HAP-1 (cell line): ENCODE measurements at regions not wholly inside any gene's neighbourhood (a gene's known extent, or its start where the extent isn't known, plus 50 kb on each side); places are given as distances from the start of the nearest gene placed in this dataset.
"Not testable (repeated sequence)": the region's sequence is repeated elsewhere in the genome, so short reads cannot be mapped to it uniquely, and the experiment has no call there.

Experiments
- DNase-seq, 2 experiments: peaks; one replicate each; pipeline ENCODE4 v3.0.0-alpha.2; 2016 to 2020; ENCODE audit warnings: low spot score in 2 of 2
- H3K27me3 ChIP-seq: fragments of 250-450 bp; sonication (Bioruptor Pico); 2 replicates; pipeline ENCODE4 v1.5.1; 2020; ENCODE audit warnings: low read depth, mild to moderate bottlenecking, moderate library complexity
- H3K36me3 ChIP-seq: fragments of 250-450 bp; sonication (Bioruptor Pico); replicated peaks from 2 replicates; pipeline ENCODE4 v1.5.1; 2020; ENCODE audit warnings: mild to moderate bottlenecking
- H3K4me1 ChIP-seq: fragments of 250-450 bp; sonication (Bioruptor Pico); 2 replicates; pipeline ENCODE4 v1.5.1; 2020; ENCODE audit warnings: mild to moderate bottlenecking
- H3K4me3 ChIP-seq: fragments of 250-450 bp; sonication (Bioruptor Pico); 2 replicates; pipeline ENCODE4 v1.5.1; 2020; ENCODE audit warnings: mild to moderate bottlenecking, moderate library complexity
- H3K9me3 ChIP-seq: fragments of 250-450 bp; sonication (Bioruptor Pico); 2 replicates; pipeline ENCODE4 v1.5.1; 2020; ENCODE audit warnings: mild to moderate bottlenecking, moderate library complexity
- in situ Hi-C: fragments of 300-500 bp; cut with MboI; formaldehyde crosslinking; loops from 3 replicates; pipeline ENCODE4 v1.14.3; 2020; ENCODE audit warnings: low sequenced_read_pairs, inconsistent platforms, mixed read lengths

DNA sequence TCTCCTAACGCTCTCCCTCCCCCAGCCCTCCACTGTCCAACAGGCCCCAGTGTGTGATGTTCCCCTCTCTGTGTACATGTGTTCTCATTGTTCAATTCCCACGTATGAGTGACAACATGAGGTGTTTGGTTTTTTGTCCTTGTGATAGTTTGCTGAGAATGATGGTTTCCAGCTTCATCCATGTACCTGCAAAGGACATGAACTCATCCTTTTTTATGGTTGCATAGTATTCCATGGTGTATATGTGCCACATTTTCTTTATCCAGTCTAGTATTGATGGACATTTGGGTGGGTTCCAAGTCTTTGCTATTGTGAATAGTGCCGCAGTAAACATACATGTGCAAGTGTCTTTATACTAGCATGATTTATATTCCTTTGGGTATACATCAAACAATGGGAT, 347.4 kb downstream of the MAGEE1 start:
- H3K27me3 ChIP-seq, H3K9me3 ChIP-seq, H3K36me3 ChIP-seq, H3K4me3 ChIP-seq, DNase-seq, H3K4me1 ChIP-seq, in situ Hi-C loops: not testable (repeated sequence)

- Histone ChIP-seq H3K9me3 (no peaks in the 10 kb centered on the region), H3K4me1 (no peaks in the 10 kb centered on the region), H3K27me3 (no peaks in the 10 kb centered on the region), H3K4me3 (no peak overlapping the region), H3K36me3 (no peaks in the 10 kb centered on the region)
- in situ Hi-C loops = no loop called here
- no peak for DNase-seq
Measured at GRCh38 chrX:76796311-76796710, 368.8 kb downstream of the MAGEE1 start.

DNA sequence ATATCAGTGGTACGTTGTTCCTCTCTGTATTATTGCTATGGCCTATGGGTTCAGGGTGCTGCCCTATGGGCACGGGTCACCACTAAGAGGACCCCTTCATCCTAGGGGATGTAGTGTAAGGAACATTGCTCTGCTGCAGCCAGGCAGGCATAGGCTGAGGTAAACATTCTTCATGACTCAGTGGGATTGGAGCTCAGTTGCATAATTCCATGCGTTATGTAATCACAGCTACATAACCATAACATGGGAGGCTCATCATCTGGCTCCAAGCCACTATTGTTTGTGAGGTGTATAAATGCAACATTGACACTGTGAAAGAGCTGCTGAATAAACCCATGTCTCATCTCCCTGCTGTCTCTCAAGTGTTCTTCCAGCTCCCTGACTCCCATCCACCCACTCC, 375.2 kb downstream of the MAGEE1 start:
- DNase-seq = no peak
- Histone ChIP-seq H3K27me3 (no peaks in the 10 kb centered on the region), H3K4me1 (no peaks in the 10 kb centered on the region), H3K36me3 (no peaks in the 10 kb centered on the region), H3K4me3 (no peak overlapping the region), H3K9me3 (no peaks in the 10 kb centered on the region)
- in situ Hi-C loops = no loop called here

- no peaks in the 10 kb centered on the region for H3K4me1 ChIP-seq
- in situ Hi-C loops = no loop called here
- DNase-seq = no peak
- H3K9me3 ChIP-seq = no peaks in the 10 kb centered on the region
- no peaks in the 10 kb centered on the region for H3K27me3 ChIP-seq
- H3K4me3 ChIP-seq = no peak overlapping the region
- no peaks in the 10 kb centered on the region for H3K36me3 ChIP-seq
Measured at GRCh38 chrX:76815754-76816153, 388.2 kb downstream of the MAGEE1 start.

DNA sequence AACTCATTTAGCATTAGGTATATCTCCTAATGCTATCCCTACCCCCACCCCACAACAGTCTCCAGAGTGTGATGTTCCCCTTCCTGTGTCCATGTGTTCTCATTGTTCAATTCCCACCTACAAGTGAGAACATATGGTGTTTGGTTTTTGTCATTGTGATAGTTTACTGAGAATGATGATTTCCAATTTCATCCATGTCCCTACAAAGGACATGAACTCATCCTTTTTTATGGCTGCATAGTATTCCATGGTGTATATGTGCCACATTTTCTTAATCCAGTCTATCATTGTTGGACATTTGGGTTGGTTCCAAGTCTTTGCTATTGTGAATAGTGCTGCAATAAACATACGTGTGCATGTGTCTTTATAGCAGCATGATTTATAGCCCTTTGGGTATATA, 389.8 kb downstream of the MAGEE1 start:
- H3K4me1 ChIP-seq, H3K9me3 ChIP-seq, in situ Hi-C loops, H3K27me3 ChIP-seq, H3K36me3 ChIP-seq, DNase-seq, H3K4me3 ChIP-seq: not testable (repeated sequence)

DNA sequence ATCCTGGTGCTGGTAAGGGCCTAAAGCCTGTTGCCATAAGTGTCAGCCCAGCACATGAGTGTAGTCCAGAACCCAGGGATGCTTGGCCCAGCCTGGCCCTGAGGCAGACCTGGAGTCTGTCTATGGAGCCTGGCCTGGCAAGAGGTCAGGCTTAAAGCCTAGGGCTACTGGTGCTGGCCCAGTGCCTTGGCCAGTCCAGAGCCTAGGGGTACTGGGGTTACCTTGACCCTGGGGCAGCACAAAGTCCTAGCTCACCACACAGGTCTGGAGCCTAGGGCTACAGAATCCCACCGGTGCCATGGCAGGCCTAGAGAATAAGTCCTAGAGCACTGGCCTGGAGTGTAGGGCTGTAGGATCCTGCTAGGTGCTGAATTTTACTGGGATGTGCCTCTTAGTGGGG, 393.8 kb downstream of the MAGEE1 start:
- Histone ChIP-seq H3K4me3 (no peak overlapping the region), H3K4me1 (no peaks in the 10 kb centered on the region), H3K9me3 (no peaks in the 10 kb centered on the region), H3K36me3 (no peaks in the 10 kb centered on the region), H3K27me3 (no peaks in the 10 kb centered on the region)
- DNase-seq = no peak
- in situ Hi-C loops = no loop called here

GRCh38 chrX:76827672-76828071, 400.2 kb downstream of the MAGEE1 start:
- no peak overlapping the region for H3K4me3 ChIP-seq
- no peaks in the 10 kb centered on the region for H3K4me1 ChIP-seq
- H3K27me3 ChIP-seq = no peaks in the 10 kb centered on the region
- no peaks in the 10 kb centered on the region for H3K9me3 ChIP-seq
- H3K36me3 ChIP-seq = no peaks in the 10 kb centered on the region
- no peak for DNase-seq
- in situ Hi-C loops = no loop called here

DNA sequence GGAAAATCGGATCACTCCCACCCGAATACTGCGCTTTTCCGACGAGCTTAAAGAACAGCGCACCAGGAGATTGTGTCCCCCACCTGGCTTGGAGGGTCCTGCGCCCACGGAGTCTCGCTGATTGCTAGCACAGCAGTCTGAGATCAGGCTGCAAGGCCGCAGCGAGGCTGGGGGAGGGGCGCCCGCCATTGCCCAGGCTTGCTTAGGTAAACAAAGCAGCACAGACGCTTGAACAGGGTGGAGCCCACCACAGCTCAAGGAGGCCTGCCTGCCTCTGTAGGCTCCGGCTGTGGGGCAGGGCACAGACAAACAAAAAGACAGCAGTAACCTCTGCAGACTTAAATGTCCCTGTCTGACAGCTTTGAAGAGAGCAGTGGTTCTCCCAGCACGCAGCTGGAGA, 413.4 kb downstream of the MAGEE1 start:
- H3K4me1 ChIP-seq, DNase-seq, H3K27me3 ChIP-seq, H3K4me3 ChIP-seq, H3K36me3 ChIP-seq, in situ Hi-C loops, H3K9me3 ChIP-seq: not testable (repeated sequence)

DNA sequence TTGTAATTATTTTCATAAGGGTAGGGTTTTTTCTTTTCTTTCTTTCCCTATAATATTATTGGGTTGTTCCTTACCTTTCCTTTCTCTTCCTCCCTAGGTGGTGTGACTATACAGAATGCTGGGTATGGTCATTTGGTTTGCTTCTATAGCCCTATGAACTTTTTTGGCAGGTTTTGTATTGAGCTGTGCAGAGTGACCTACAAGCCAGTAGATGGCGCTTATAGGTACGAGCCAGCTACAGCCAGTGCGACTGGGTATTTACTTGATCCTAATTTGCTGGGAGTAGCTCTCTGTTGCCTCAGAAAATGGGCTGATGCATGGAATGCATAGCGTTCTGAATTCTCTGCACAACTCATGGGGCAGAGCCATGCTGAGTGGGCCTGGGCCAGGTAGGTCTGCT, 423.3 kb downstream of the MAGEE1 start:
- Histone ChIP-seq H3K4me3 (no peak overlapping the region), H3K27me3 (no peaks in the 10 kb centered on the region), H3K36me3 (no peaks in the 10 kb centered on the region), H3K4me1 (no peaks in the 10 kb centered on the region), H3K9me3 (no peaks in the 10 kb centered on the region)
- DNase-seq = no peak
- in situ Hi-C loops = no loop called here

- Histone ChIP-seq H3K9me3 (no peaks in the 10 kb centered on the region), H3K36me3 (no peaks in the 10 kb centered on the region), H3K4me3 (no peak overlapping the region), H3K4me1 (no peaks in the 10 kb centered on the region), H3K27me3 (no peaks in the 10 kb centered on the region)
- in situ Hi-C loops = no loop called here
- no peak for DNase-seq
Measured at GRCh38 chrX:76862509-76862908, 435.0 kb downstream of the MAGEE1 start.

GRCh38 chrX:76893930-76894329, 466.4 kb downstream of the MAGEE1 start:
- in situ Hi-C loops = no loop called here
- H3K36me3 ChIP-seq = no peaks in the 10 kb centered on the region
- no peaks in the 10 kb centered on the region for H3K27me3 ChIP-seq
- no peak for DNase-seq
- no peaks in the 10 kb centered on the region for H3K4me1 ChIP-seq
- no peaks in the 10 kb centered on the region for H3K9me3 ChIP-seq
- H3K4me3 ChIP-seq = no peak overlapping the region

GRCh38 chrX:76915836-76916235, 488.3 kb downstream of the MAGEE1 start:
- no peaks in the 10 kb centered on the region for H3K9me3 ChIP-seq
- no peak overlapping the region for H3K4me3 ChIP-seq
- H3K4me1 ChIP-seq = no peaks in the 10 kb centered on the region
- in situ Hi-C loops = no loop called here
- DNase-seq = no peak
- H3K27me3 ChIP-seq = no peaks in the 10 kb centered on the region
- no peaks in the 10 kb centered on the region for H3K36me3 ChIP-seq

DNA sequence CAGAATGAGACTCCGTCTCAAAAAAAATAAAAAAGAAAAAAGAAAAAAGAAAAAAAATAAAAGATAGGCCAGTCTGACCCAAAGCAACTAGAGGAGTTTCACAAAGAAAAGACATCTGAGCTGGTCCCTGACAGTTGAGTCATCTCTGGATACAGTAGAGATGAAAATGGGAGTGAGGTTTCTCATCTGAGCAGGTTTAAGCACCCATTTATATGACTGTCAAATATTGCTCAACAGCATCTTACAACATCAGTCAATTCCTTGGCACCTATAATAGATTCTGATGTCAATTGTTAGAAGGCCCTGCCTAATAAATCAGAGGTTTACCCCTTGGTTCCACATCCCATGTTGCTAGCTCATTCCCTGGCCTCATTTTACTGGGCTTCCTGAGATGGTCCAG, 490.5 kb downstream of the MAGEE1 start:
- H3K4me3 ChIP-seq = no peak overlapping the region
- no peaks in the 10 kb centered on the region for H3K4me1 ChIP-seq
- in situ Hi-C loops = no loop called here
- DNase-seq = no peak
- no peaks in the 10 kb centered on the region for H3K36me3 ChIP-seq
- no peaks in the 10 kb centered on the region for H3K9me3 ChIP-seq
- H3K27me3 ChIP-seq = no peaks in the 10 kb centered on the region

GRCh38 chrX:76919761-76920160, 492.3 kb downstream of the MAGEE1 start:
- in situ Hi-C loops = no loop called here
- Histone ChIP-seq H3K36me3 (no peaks in the 10 kb centered on the region), H3K4me3 (no peak overlapping the region), H3K4me1 (no peaks in the 10 kb centered on the region), H3K9me3 (no peaks in the 10 kb centered on the region), H3K27me3 (no peaks in the 10 kb centered on the region)
- DNase-seq = no peak

GRCh38 chrX:76920607-76921006, 493.1 kb downstream of the MAGEE1 start:
- Histone ChIP-seq H3K27me3 (no peaks in the 10 kb centered on the region), H3K4me1 (no peaks in the 10 kb centered on the region), H3K9me3 (no peaks in the 10 kb centered on the region), H3K36me3 (no peaks in the 10 kb centered on the region), H3K4me3 (no peak overlapping the region)
- in situ Hi-C loops = no loop called here
- no peak for DNase-seq
